ENCODE measurements at regions not wholly inside any gene's neighbourhood (a gene's known extent, or its start where the extent isn't known, plus 50 kb on each side); places are given as distances from the start of the nearest gene placed in this dataset.

- H3K36me3 ChIP-seq (ENCODE audit: insufficient read depth, low read length), result no peaks in the 10 kb centered on the region
- FAIRE-seq, result no peak
Measured at GRCh38 chr7:8841171-8841570, 407.8 kb downstream of the NXPH1 start.

DNA sequence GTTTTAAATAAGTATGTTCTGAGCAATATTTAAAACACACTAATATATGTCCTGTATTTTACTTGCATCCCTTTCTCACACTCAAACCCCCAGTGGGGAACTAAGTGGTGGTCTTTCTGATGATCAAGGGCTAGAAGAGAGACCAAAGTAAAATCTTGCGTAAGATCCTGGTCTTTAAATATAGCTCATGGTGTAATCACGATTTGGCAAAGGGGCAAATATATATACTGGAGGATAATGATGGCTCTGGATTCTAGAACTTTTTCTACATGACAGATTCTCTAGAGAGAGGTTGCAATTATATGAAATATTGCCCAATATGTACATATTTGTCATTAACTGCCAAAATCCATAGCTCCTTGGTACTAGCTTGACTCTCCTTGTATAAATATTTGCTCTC lies 438.3 kb downstream of the NXPH1 start:
- no peak for TF ChIP-seq CTCF (IDR thresholded peaks at IDR 0.05; ENCODE audit: insufficient read depth, low read depth, low read length)
- Histone ChIP-seq H3K9ac (ENCODE audit: low read length) (no peak overlapping the region), H3K9me3 (ENCODE audit: insufficient read depth, low read depth, low read length) (no peaks in the 10 kb centered on the region), H3K79me2 (ENCODE audit: insufficient read depth, low read length) (no peaks in the 10 kb centered on the region), H3K27me3 (ENCODE audit: insufficient read depth, low read length) (no peaks in the 10 kb centered on the region), H2AFZ (ENCODE audit: low read depth, low read length) (no peak overlapping the region), H3K4me1 (ENCODE audit: insufficient read depth, low read length) (no peaks in the 10 kb centered on the region), H3K27ac (ENCODE audit: low read depth, low read length) (no peak overlapping the region), H3K4me3 (ENCODE audit: insufficient read depth, low read depth, low read length) (no peak overlapping the region), H3K36me3 (ENCODE audit: insufficient read depth, low read length) (no peaks in the 10 kb centered on the region), H3K4me2 (ENCODE audit: low read length) (no peak overlapping the region), H4K20me1 (ENCODE audit: insufficient read depth, low read length) (no peaks in the 10 kb centered on the region)
- DNase-seq (ENCODE audit: low read depth) (no peak), FAIRE-seq (no peak)
- Mint-ChIP-seq H3K4me3 (ENCODE audit: unreplicated experiment) (no peak overlapping the region), H3K9me3 (ENCODE audit: unreplicated experiment) (no peaks in the 10 kb centered on the region), H3K4me1 (ENCODE audit: low read depth, unreplicated experiment) (no peaks in the 10 kb centered on the region), H3K27ac (ENCODE audit: unreplicated experiment) (no peak overlapping the region), H3K27me3 (ENCODE audit: low read depth, unreplicated experiment) (no peaks in the 10 kb centered on the region), H3K36me3 (ENCODE audit: low read depth, unreplicated experiment) (no peaks in the 10 kb centered on the region)

More at GRCh38 chr7:8841171-8841570, 407.8 kb downstream of the NXPH1 start:
- no peak for TF ChIP-seq CTCF (IDR thresholded peaks at IDR 0.05; ENCODE audit: insufficient read depth, low read depth, low read length)
- no peak for TF ChIP-seq EZH2 (IDR thresholded peaks at IDR 0.05; ENCODE audit: insufficient read depth, low read length)
- H4K20me1 ChIP-seq (ENCODE audit: insufficient read depth, low read length), result no peaks in the 10 kb centered on the region
- Mint-ChIP-seq H3K36me3 (ENCODE audit: low read depth, unreplicated experiment) (no peaks in the 10 kb centered on the region), H3K27me3 (ENCODE audit: low read depth, unreplicated experiment) (no peaks in the 10 kb centered on the region), H3K27ac (ENCODE audit: unreplicated experiment) (no peak overlapping the region), H3K4me3 (ENCODE audit: unreplicated experiment) (no peak overlapping the region), H3K4me1 (ENCODE audit: low read depth, unreplicated experiment) (no peaks in the 10 kb centered on the region), H3K9me3 (ENCODE audit: unreplicated experiment) (no peaks in the 10 kb centered on the region)
- H3K4me2 ChIP-seq (ENCODE audit: low read length), result no peak overlapping the region
- no peak overlapping the region for H3K4me3 ChIP-seq (ENCODE audit: insufficient read depth, low read depth, low read length)
- no peaks in the 10 kb centered on the region for H3K79me2 ChIP-seq (ENCODE audit: insufficient read depth, low read length)
- H3K9me3 ChIP-seq (ENCODE audit: insufficient read depth, low read depth, low read length), result no peaks in the 10 kb centered on the region
- no peak overlapping the region for H3K9ac ChIP-seq (ENCODE audit: low read length)
- no peaks in the 10 kb centered on the region for H3K4me1 ChIP-seq (ENCODE audit: insufficient read depth, low read length)
- H3K27ac ChIP-seq (ENCODE audit: low read depth, low read length), result no peak overlapping the region
- H2AFZ ChIP-seq (ENCODE audit: low read depth, low read length), result no peak overlapping the region
- DNase-seq (ENCODE audit: low read depth), result no peak
- no peaks in the 10 kb centered on the region for H3K27me3 ChIP-seq (ENCODE audit: insufficient read depth, low read length)

GRCh38 chr7:8881916-8882315 lies 448.5 kb downstream of the NXPH1 start:
- Mint-ChIP-seq H3K36me3 (ENCODE audit: low read depth, unreplicated experiment) (no peaks in the 10 kb centered on the region), H3K4me1 (ENCODE audit: low read depth, unreplicated experiment) (no peaks in the 10 kb centered on the region), H3K9me3 (ENCODE audit: unreplicated experiment) (peaks cover 6% of the 10 kb centered on the region), H3K4me3 (ENCODE audit: unreplicated experiment) (no peak overlapping the region), H3K27me3 (ENCODE audit: low read depth, unreplicated experiment) (no peaks in the 10 kb centered on the region), H3K27ac (ENCODE audit: unreplicated experiment) (no peak overlapping the region)
- no peaks in the 10 kb centered on the region for H3K79me2 ChIP-seq (ENCODE audit: insufficient read depth, low read length)
- H3K4me1 ChIP-seq (ENCODE audit: insufficient read depth, low read length), result no peaks in the 10 kb centered on the region
- H3K4me2 ChIP-seq (ENCODE audit: low read length), result no peak overlapping the region
- H2AFZ ChIP-seq (ENCODE audit: low read depth, low read length), result no peak overlapping the region
- no peaks in the 10 kb centered on the region for H3K9me3 ChIP-seq (ENCODE audit: insufficient read depth, low read depth, low read length)
- H3K27ac ChIP-seq (ENCODE audit: low read depth, low read length), result no peak overlapping the region
- H3K27me3 ChIP-seq (ENCODE audit: insufficient read depth, low read length), result no peaks in the 10 kb centered on the region
- H4K20me1 ChIP-seq (ENCODE audit: insufficient read depth, low read length), result no peaks in the 10 kb centered on the region
- FAIRE-seq (no peak), DNase-seq (ENCODE audit: low read depth) (no peak)
- H3K36me3 ChIP-seq (ENCODE audit: insufficient read depth, low read length), result no peaks in the 10 kb centered on the region
- no peak for TF ChIP-seq EZH2 (IDR thresholded peaks at IDR 0.05; ENCODE audit: insufficient read depth, low read length)
- no peak for TF ChIP-seq CTCF (IDR thresholded peaks at IDR 0.05; ENCODE audit: insufficient read depth, low read depth, low read length)
- H3K9ac ChIP-seq (ENCODE audit: low read length), result no peak overlapping the region
- H3K4me3 ChIP-seq (ENCODE audit: insufficient read depth, low read depth, low read length), result no peak overlapping the region

Data from astrocyte (in vitro differentiated cells and primary cell).